Left ventricle myocardium inferior (tissue), 1 donor: ENCODE measurements at regions not wholly inside any gene's neighbourhood (a gene's known extent, or its start where the extent isn't known, plus 50 kb on each side); places are given as distances from the start of the nearest gene placed in this dataset.

ENCODE experiments used
- DNase-seq: peaks from one replicate; pipeline ENCODE4 v3.0.0-alpha.2; 2020
- H3K27ac ChIP-seq: fragments of 200-600 bp; replicated peaks from 2 replicates; pipeline ENCODE4 v1.8.0; 2021
- H3K27me3 ChIP-seq: fragments of 200-600 bp; 2 replicates; pipeline ENCODE4 v1.8.0; 2021; ENCODE audit warnings: low read depth
- H3K36me3 ChIP-seq: fragments of 200-600 bp; 2 replicates; pipeline ENCODE4 v1.8.0; 2021
- H3K4me1 ChIP-seq: fragments of 200-600 bp; 2 replicates; pipeline ENCODE4 v1.8.0; 2021
- H3K4me3 ChIP-seq: fragments of 200-600 bp; 2 replicates; pipeline ENCODE4 v1.8.0; 2021; ENCODE audit warnings: mild to moderate bottlenecking, moderate library complexity
- H3K9me3 ChIP-seq: fragments of 200-600 bp; replicated peaks from 2 replicates; pipeline ENCODE4 v1.8.0; 2021
- CTCF ChIP-seq: fragments of 200-600 bp; IDR thresholded peaks from 2 replicates; pipeline ENCODE4 v1.8.0; 2021; ENCODE audit warnings: antibody characterized with exemption, mild to moderate bottlenecking, borderline replicate concordance
- intact Hi-C: fragments of 100-400 bp; cut with micrococcal nuclease; formaldehyde crosslinking; loops from one replicate; pipeline ENCODE4 v1.11.0; 2022
- donor health status: DM: no; HTN: yes; CAD: no; lungs with severe emphysema.

GRCh38 chr13:73662833-73663232 is 471.4 kb downstream of the KLF12 start:
- Histone ChIP-seq H3K9me3 (no peaks in the 10 kb centered on the region), H3K4me1 (peaks cover 9% of the 10 kb centered on the region), H3K36me3 (no peaks in the 10 kb centered on the region), H3K27me3 (no peaks in the 10 kb centered on the region), H3K27ac (no peak overlapping the region), H3K4me3 (no peak overlapping the region)
- no peak for DNase-seq
- TF ChIP-seq CTCF, result no peak
- intact Hi-C loops, result no loop called here

- no peaks in the 10 kb centered on the region for H3K27me3 ChIP-seq
- intact Hi-C loops, result no loop called here
- no peak overlapping the region for H3K27ac ChIP-seq
- no peak for TF ChIP-seq CTCF
- peaks cover 7% of the 10 kb centered on the region for H3K4me1 ChIP-seq
- H3K4me3 ChIP-seq, result no peak overlapping the region
- H3K9me3 ChIP-seq, result no peaks in the 10 kb centered on the region
- no peaks in the 10 kb centered on the region for H3K36me3 ChIP-seq
- no peak for DNase-seq
Observed at GRCh38 chr13:73661687-73662425, 472.3 kb downstream of the KLF12 start.

- Histone ChIP-seq H3K36me3 (no peaks in the 10 kb centered on the region), H3K27ac (no peak overlapping the region), H3K27me3 (no peaks in the 10 kb centered on the region), H3K9me3 (no peaks in the 10 kb centered on the region), H3K4me3 (no peak overlapping the region), H3K4me1 (peaks cover 7% of the 10 kb centered on the region)
- intact Hi-C loops, result no loop called here
- no peak for TF ChIP-seq CTCF
- no peak for DNase-seq
Observed at GRCh38 chr13:73661066-73661465, 473.1 kb downstream of the KLF12 start.

GRCh38 chr13:73658639-73659038 is 475.6 kb downstream of the KLF12 start:
- TF ChIP-seq CTCF, result no peak
- intact Hi-C loops, result no loop called here
- Histone ChIP-seq H3K27ac (no peak overlapping the region), H3K4me1 (peaks cover 7% of the 10 kb centered on the region), H3K4me3 (no peak overlapping the region), H3K9me3 (no peaks in the 10 kb centered on the region), H3K36me3 (no peaks in the 10 kb centered on the region), H3K27me3 (no peaks in the 10 kb centered on the region)
- no peak for DNase-seq

- H3K36me3 ChIP-seq, result no peaks in the 10 kb centered on the region
- intact Hi-C loops, result no loop called here
- H3K4me1 ChIP-seq, result peaks cover 7% of the 10 kb centered on the region
- H3K4me3 ChIP-seq, result no peak overlapping the region
- H3K9me3 ChIP-seq, result no peaks in the 10 kb centered on the region
- DNase-seq, result peak; percentile 71
- H3K27me3 ChIP-seq, result no peaks in the 10 kb centered on the region
- peak overlapping the region; percentile 27 for H3K27ac ChIP-seq
- TF ChIP-seq CTCF, result no peak
Observed at GRCh38 chr13:73657821-73658540, 476.2 kb downstream of the KLF12 start.
